Raji (cell line): ENCODE measurements at regions not wholly inside any gene's neighbourhood (a gene's known extent, or its start where the extent isn't known, plus 50 kb on each side); places are given as distances from the start of the nearest gene placed in this dataset.

Experiments used
- POLR2A ChIP-seq: IDR thresholded peaks from 2 replicates; pipeline ENCODE4 v1.6.1; 2011; ENCODE audit warnings: low read depth, low read length, control low read depth; ENCODE audit not compliant: insufficient read depth

GRCh38 chr13:54980651-54981050 lies 1952.0 kb downstream of the OLFM4 start:
- TF ChIP-seq POLR2A, result no peak

GRCh38 chr13:54989418-54989817 lies 1960.8 kb downstream of the OLFM4 start:
- TF ChIP-seq POLR2A, result no peak

- no peak for TF ChIP-seq POLR2A
These were observed 1970.8 kb downstream of the OLFM4 start for GRCh38 chr13:54999399-54999907.

GRCh38 chr13:55000043-55000442 lies 1971.4 kb downstream of the OLFM4 start:
- TF ChIP-seq POLR2A, result no peak

GRCh38 chr13:55000844-55001243 lies 1972.2 kb downstream of the OLFM4 start:
- no peak for TF ChIP-seq POLR2A

- TF ChIP-seq POLR2A, result no peak
These were observed 1973.3 kb downstream of the OLFM4 start for GRCh38 chr13:55001881-55002280.

- no peak for TF ChIP-seq POLR2A
These were observed 1979.1 kb downstream of the OLFM4 start for GRCh38 chr13:55007681-55008080.

- no peak for TF ChIP-seq POLR2A
These were observed 1984.4 kb downstream of the OLFM4 start for GRCh38 chr13:55013051-55013450.

GRCh38 chr13:55029280-55029679 lies 2000.7 kb downstream of the OLFM4 start:
- TF ChIP-seq POLR2A, result no peak

GRCh38 chr13:55038230-55038629 lies 2009.6 kb downstream of the OLFM4 start:
- no peak for TF ChIP-seq POLR2A

GRCh38 chr13:55062662-55063061 lies 2034.0 kb downstream of the OLFM4 start:
- no peak for TF ChIP-seq POLR2A

GRCh38 chr13:55067946-55068345 lies 2039.3 kb downstream of the OLFM4 start:
- no peak for TF ChIP-seq POLR2A

- TF ChIP-seq POLR2A, result no peak
These were observed 2041.1 kb downstream of the OLFM4 start for GRCh38 chr13:55069746-55070145.

- TF ChIP-seq POLR2A, result no peak
These were observed 2044.4 kb downstream of the OLFM4 start for GRCh38 chr13:55073000-55073399.

- no peak for TF ChIP-seq POLR2A
These were observed 2056.0 kb downstream of the OLFM4 start for GRCh38 chr13:55084630-55085029.

- TF ChIP-seq POLR2A, result no peak
These were observed 2053.6 kb upstream of the PRR20A start for GRCh38 chr13:55087085-55087484.

GRCh38 chr13:55090612-55091011 lies 2050.1 kb upstream of the PRR20A start:
- TF ChIP-seq POLR2A, result no peak

GRCh38 chr13:55091172-55091571 lies 2049.5 kb upstream of the PRR20A start:
- TF ChIP-seq POLR2A, result no peak

GRCh38 chr13:55106509-55106908 lies 2034.2 kb upstream of the PRR20A start:
- TF ChIP-seq POLR2A, result no peak

GRCh38 chr13:55120631-55121030 lies 2020.1 kb upstream of the PRR20A start:
- no peak for TF ChIP-seq POLR2A
